ENCODE measurements at regions not wholly inside any gene's neighbourhood (a gene's known extent, or its start where the extent isn't known, plus 50 kb on each side); places are given as distances from the start of the nearest gene placed in this dataset.
"Not testable (repeated sequence)": the region's sequence is repeated elsewhere in the genome, so short reads cannot be mapped to it uniquely, and the experiment has no call there.

DNA sequence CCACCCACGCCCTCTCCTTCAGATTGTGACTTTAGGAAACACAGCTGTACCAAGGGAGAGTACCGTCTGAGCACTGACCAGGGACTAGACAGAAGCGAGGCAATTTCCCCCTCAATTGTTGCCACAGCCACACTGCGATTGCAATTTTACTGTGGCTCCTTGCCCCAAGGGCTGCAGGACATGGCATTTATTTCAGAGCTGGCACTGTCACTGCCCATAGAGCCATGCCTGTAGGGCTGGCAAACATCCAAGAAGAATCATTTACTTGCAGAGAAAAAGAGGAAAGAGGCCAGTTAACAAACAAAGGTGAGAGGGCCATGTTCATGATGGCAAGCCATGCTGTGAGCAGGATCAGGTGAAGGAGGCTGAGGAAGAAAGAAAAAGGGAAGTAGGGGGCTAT, 129.6 kb downstream of the EMP1 start:
- intact Hi-C loops (cut with micrococcal nuclease): no loop called here
- no peak for ATAC-seq

DNA sequence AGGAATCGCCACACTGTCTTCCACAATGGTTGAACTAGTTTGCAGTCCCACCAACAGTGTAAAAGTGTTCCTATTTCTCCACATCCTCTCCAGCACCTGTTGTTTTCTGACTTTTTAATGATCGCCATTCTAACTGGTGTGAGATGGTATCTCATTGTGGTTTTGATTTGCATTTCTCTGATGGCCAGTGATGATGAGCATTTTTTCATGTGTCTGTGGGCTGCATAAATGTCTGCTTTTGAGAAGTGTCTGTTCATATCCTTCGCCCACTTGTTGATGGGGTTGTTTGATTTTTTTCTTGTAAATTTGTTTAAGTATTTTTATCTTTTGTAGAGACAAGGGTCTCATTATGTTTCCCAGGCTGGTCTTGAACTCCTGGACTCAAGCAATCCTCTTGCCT, 128.5 kb downstream of the EMP1 start:
- ATAC-seq; BruUV-seq (replicated peaks); H3K9me2 ChIP-seq (ENCODE audit: insufficient read depth); intact Hi-C loops (cut with micrococcal nuclease); H3K36me3 ChIP-seq (ENCODE audit: control insufficient read depth in 1 of 2, insufficient read depth in 2 of 2, low read length in 2 of 2); H4K20me1 ChIP-seq (ENCODE audit: insufficient read depth); H3K4me2 ChIP-seq (ENCODE audit: low read length); POLR2A ChIA-PET; H3K9me3 ChIP-seq (ENCODE audit: control insufficient read depth in 1 of 2, insufficient read depth in 1 of 2, low read depth in 1 of 2, low read length in 2 of 2); H3K27ac ChIP-seq (ENCODE audit: low read depth, low read length); H3K4me3 ChIP-seq (replicated peaks in 1 of 2; ENCODE audit: low read depth in 1 of 2, low read length in 2 of 2); H3K4me1 ChIP-seq (ENCODE audit: control insufficient read depth in 1 of 2, insufficient read depth in 2 of 2, low read length in 2 of 2); H3K27me3 ChIP-seq (ENCODE audit: insufficient read depth, low read length); H3K9ac ChIP-seq (ENCODE audit: low read length); H3K79me2 ChIP-seq (ENCODE audit: insufficient read depth, low read length); CTCF ChIA-PET; RAD21 ChIA-PET (ENCODE audit: low non-redundant PET in 1 of 2, low total read pairs in 2 of 2, uncharacterized antibody in 2 of 2, unreplicated experiment in 2 of 2); DNase-seq (ENCODE audit: low read depth, low spot score); H2AFZ ChIP-seq (ENCODE audit: low read depth, low read length, poor library complexity, severe bottlenecking): not testable (repeated sequence)

More for the DNA sequence above, 129.6 kb downstream of the EMP1 start:
- no peaks in the 10 kb centered on the region for H3K9me2 ChIP-seq (ENCODE audit: insufficient read depth)
- H3K4me2 ChIP-seq (ENCODE audit: low read length): no peak overlapping the region
- RAD21 ChIA-PET (ENCODE audit: low non-redundant PET in 1 of 2, low total read pairs in 2 of 2, uncharacterized antibody in 2 of 2, unreplicated experiment in 2 of 2): no interaction called here
- CTCF ChIA-PET: interaction anchor here (1.4 to 1.6 kb wide), 2 partner anchors 13 to 36 kb away, joined by 3 to 5 read pairs; no protein-coding TSS in a partner anchor
- no peaks in the 10 kb centered on the region for H3K36me3 ChIP-seq (ENCODE audit: control insufficient read depth in 1 of 2, insufficient read depth in 2 of 2, low read length in 2 of 2)
- H2AFZ ChIP-seq (ENCODE audit: low read depth, low read length, poor library complexity, severe bottlenecking): no peak overlapping the region
- TF ChIP-seq, protein P1, sequence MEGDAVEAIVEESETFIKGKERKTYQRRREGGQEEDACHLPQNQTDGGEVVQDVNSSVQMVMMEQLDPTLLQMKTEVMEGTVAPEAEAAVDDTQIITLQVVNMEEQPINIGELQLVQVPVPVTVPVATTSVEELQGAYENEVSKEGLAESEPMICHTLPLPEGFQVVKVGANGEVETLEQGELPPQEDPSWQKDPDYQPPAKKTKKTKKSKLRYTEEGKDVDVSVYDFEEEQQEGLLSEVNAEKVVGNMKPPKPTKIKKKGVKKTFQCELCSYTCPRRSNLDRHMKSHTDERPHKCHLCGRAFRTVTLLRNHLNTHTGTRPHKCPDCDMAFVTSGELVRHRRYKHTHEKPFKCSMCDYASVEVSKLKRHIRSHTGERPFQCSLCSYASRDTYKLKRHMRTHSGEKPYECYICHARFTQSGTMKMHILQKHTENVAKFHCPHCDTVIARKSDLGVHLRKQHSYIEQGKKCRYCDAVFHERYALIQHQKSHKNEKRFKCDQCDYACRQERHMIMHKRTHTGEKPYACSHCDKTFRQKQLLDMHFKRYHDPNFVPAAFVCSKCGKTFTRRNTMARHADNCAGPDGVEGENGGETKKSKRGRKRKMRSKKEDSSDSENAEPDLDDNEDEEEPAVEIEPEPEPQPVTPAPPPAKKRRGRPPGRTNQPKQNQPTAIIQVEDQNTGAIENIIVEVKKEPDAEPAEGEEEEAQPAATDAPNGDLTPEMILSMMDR (IDR thresholded peaks at IDR 0.05 in 2 of 3, conservative IDR thresholded peaks at IDR 0.05 in 1 of 3; ENCODE audit: borderline replicate concordance in 1 of 3, insufficient read depth in 1 of 3, low read depth in 2 of 3, low read length in 2 of 3): no peak
- TF ChIP-seq RAD21 (IDR thresholded peaks at IDR 0.05; ENCODE audit: low read depth): no peak
- no peak for TF ChIP-seq SRF (IDR thresholded peaks at IDR 0.05; ENCODE audit: low read depth)
- TF ChIP-seq, protein P2, sequence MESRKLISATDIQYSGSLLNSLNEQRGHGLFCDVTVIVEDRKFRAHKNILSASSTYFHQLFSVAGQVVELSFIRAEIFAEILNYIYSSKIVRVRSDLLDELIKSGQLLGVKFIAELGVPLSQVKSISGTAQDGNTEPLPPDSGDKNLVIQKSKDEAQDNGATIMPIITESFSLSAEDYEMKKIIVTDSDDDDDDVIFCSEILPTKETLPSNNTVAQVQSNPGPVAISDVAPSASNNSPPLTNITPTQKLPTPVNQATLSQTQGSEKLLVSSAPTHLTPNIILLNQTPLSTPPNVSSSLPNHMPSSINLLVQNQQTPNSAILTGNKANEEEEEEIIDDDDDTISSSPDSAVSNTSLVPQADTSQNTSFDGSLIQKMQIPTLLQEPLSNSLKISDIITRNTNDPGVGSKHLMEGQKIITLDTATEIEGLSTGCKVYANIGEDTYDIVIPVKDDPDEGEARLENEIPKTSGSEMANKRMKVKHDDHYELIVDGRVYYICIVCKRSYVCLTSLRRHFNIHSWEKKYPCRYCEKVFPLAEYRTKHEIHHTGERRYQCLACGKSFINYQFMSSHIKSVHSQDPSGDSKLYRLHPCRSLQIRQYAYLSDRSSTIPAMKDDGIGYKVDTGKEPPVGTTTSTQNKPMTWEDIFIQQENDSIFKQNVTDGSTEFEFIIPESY (IDR thresholded peaks at IDR 0.05; ENCODE audit: extremely low read depth, insufficient replicate concordance, low read length): no peak
- no peak for TF ChIP-seq ZNF274 (IDR thresholded peaks at IDR 0.05; ENCODE audit: low read depth, low read length)
- no peak for TF ChIP-seq CBX3 (IDR thresholded peaks at IDR 0.05; ENCODE audit: low read depth)
- no peak for TF ChIP-seq YY1 (IDR thresholded peaks at IDR 0.05; ENCODE audit: extremely low read depth, insufficient replicate concordance, low read depth, low read length)
- no peak for TF ChIP-seq EGR1 (IDR thresholded peaks at IDR 0.05; ENCODE audit: low read depth)
- TF ChIP-seq, protein P3, sequence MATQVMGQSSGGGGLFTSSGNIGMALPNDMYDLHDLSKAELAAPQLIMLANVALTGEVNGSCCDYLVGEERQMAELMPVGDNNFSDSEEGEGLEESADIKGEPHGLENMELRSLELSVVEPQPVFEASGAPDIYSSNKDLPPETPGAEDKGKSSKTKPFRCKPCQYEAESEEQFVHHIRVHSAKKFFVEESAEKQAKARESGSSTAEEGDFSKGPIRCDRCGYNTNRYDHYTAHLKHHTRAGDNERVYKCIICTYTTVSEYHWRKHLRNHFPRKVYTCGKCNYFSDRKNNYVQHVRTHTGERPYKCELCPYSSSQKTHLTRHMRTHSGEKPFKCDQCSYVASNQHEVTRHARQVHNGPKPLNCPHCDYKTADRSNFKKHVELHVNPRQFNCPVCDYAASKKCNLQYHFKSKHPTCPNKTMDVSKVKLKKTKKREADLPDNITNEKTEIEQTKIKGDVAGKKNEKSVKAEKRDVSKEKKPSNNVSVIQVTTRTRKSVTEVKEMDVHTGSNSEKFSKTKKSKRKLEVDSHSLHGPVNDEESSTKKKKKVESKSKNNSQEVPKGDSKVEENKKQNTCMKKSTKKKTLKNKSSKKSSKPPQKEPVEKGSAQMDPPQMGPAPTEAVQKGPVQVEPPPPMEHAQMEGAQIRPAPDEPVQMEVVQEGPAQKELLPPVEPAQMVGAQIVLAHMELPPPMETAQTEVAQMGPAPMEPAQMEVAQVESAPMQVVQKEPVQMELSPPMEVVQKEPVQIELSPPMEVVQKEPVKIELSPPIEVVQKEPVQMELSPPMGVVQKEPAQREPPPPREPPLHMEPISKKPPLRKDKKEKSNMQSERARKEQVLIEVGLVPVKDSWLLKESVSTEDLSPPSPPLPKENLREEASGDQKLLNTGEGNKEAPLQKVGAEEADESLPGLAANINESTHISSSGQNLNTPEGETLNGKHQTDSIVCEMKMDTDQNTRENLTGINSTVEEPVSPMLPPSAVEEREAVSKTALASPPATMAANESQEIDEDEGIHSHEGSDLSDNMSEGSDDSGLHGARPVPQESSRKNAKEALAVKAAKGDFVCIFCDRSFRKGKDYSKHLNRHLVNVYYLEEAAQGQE (IDR thresholded peaks at IDR 0.05; ENCODE audit: low read depth): no peak
- TF ChIP-seq EZH2 (IDR thresholded peaks at IDR 0.05): no peak
- TF ChIP-seq, protein P4, sequence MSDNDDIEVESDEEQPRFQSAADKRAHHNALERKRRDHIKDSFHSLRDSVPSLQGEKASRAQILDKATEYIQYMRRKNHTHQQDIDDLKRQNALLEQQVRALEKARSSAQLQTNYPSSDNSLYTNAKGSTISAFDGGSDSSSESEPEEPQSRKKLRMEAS (IDR thresholded peaks at IDR 0.05): no peak
- no peak overlapping the region for H3K4me3 ChIP-seq (replicated peaks in 1 of 2; ENCODE audit: low read depth in 1 of 2, low read length in 2 of 2)
- no TSS peak for BruUV-seq (replicated peaks)
- POLR2A ChIA-PET: no interaction called here
- no peaks in the 10 kb centered on the region for H3K4me1 ChIP-seq (ENCODE audit: control insufficient read depth in 1 of 2, insufficient read depth in 2 of 2, low read length in 2 of 2)
- no peak overlapping the region for H3K27ac ChIP-seq (ENCODE audit: low read depth, low read length)
- no peak for DNase-seq (ENCODE audit: low read depth, low spot score)
- H3K9ac ChIP-seq (ENCODE audit: low read length): no peak overlapping the region
- H3K79me2 ChIP-seq (ENCODE audit: insufficient read depth, low read length): no peaks in the 10 kb centered on the region
- no peaks in the 10 kb centered on the region for H3K9me3 ChIP-seq (ENCODE audit: control insufficient read depth in 1 of 2, insufficient read depth in 1 of 2, low read depth in 1 of 2, low read length in 2 of 2)
- H3K27me3 ChIP-seq (ENCODE audit: insufficient read depth, low read length): no peaks in the 10 kb centered on the region
- no peaks in the 10 kb centered on the region for H4K20me1 ChIP-seq (ENCODE audit: insufficient read depth)

Data from HCT116 (cell line).